Posterior cingulate gyrus (tissue), 11 donors: ENCODE measurements at regions not wholly inside any gene's neighbourhood (a gene's known extent, or its start where the extent isn't known, plus 50 kb on each side); places are given as distances from the start of the nearest gene placed in this dataset.
"Not testable (repeated sequence)": the region's sequence is repeated elsewhere in the genome, so short reads cannot be mapped to it uniquely, and the experiment has no call there.

Source experiments
- DNase-seq, 10 donors: peaks; one replicate each; pipeline versions ENCODE4 v3.0.0 to v3.0.0-alpha.2; 2020 to 2021; ENCODE audit warnings: mixed read lengths in 3 of 10
- intact Hi-C: fragments of 100-400 bp; cut with DNase I; formaldehyde crosslinking; loops from one replicate; pipeline ENCODE4 v1.15.1; 2023

- intact Hi-C loops, result no loop called here
Observed at GRCh38 chr1:177741476-177741875, 228.4 kb downstream of the SEC16B start.

GRCh38 chr1:177739780-177740179, 230.1 kb downstream of the SEC16B start:
- intact Hi-C loops, result no loop called here
- no peak for DNase-seq

More at GRCh38 chr1:177741476-177741875, 228.4 kb downstream of the SEC16B start:
- DNase-seq, result no peak

- intact Hi-C loops, result no loop called here
Observed at GRCh38 chr1:177737456-177737855, 232.4 kb downstream of the SEC16B start.

GRCh38 chr1:177732178-177732577, 237.7 kb downstream of the SEC16B start:
- DNase-seq, result no peak
- intact Hi-C loops, result no loop called here

More at GRCh38 chr1:177737456-177737855, 232.4 kb downstream of the SEC16B start:
- DNase-seq, result no peak

- intact Hi-C loops, result no loop called here
- DNase-seq, result no peak
Observed at GRCh38 chr1:177729646-177730045, 240.2 kb downstream of the SEC16B start.

- intact Hi-C loops, result no loop called here
- DNase-seq, result no peak
Observed at GRCh38 chr1:177723533-177723932, 246.3 kb downstream of the SEC16B start.

GRCh38 chr1:177710696-177711620, 258.9 kb downstream of the SEC16B start:
- intact Hi-C loops, result no loop called here
- no peak for DNase-seq

- no peak for DNase-seq
- intact Hi-C loops, result no loop called here
Observed at GRCh38 chr1:177708406-177708805, 261.5 kb downstream of the SEC16B start.

GRCh38 chr1:177706977-177707376, 262.9 kb downstream of the SEC16B start:
- intact Hi-C loops, result no loop called here
- DNase-seq, result no peak

GRCh38 chr1:177705839-177706238, 264.0 kb downstream of the SEC16B start:
- DNase-seq, result no peak
- intact Hi-C loops, result no loop called here

GRCh38 chr1:177703888-177704446, 265.9 kb downstream of the SEC16B start:
- intact Hi-C loops, result no loop called here
- DNase-seq, result no peak

- DNase-seq, result no peak
- intact Hi-C loops, result no loop called here
Observed at GRCh38 chr1:177701654-177702353, 268.1 kb downstream of the SEC16B start.

- intact Hi-C loops, result no loop called here
- no peak for DNase-seq
Observed at GRCh38 chr1:177700856-177701255, 269.0 kb downstream of the SEC16B start.

GRCh38 chr1:177690996-177691395, 278.9 kb downstream of the SEC16B start:
- no peak for DNase-seq
- intact Hi-C loops, result no loop called here

GRCh38 chr1:177687544-177687943, 282.3 kb downstream of the SEC16B start:
- no peak for DNase-seq
- intact Hi-C loops, result no loop called here

- intact Hi-C loops, result no loop called here
Observed at GRCh38 chr1:177686933-177687332, 282.9 kb downstream of the SEC16B start.

GRCh38 chr1:177669161-177669560, 300.7 kb downstream of the SEC16B start:
- intact Hi-C loops, result no loop called here
- DNase-seq, result no peak

More at GRCh38 chr1:177686933-177687332, 282.9 kb downstream of the SEC16B start:
- no peak for DNase-seq

- DNase-seq, result peak in 1 of 10 donors; percentile 68
- intact Hi-C loops, result no loop called here
Observed at GRCh38 chr1:177665935-177666334, 303.9 kb downstream of the SEC16B start.

- DNase-seq, intact Hi-C loops: not testable (repeated sequence)
Observed at GRCh38 chr1:177664742-177665141, 305.1 kb downstream of the SEC16B start.

GRCh38 chr1:177660188-177660587, 309.7 kb downstream of the SEC16B start:
- intact Hi-C loops, result no loop called here
- no peak for DNase-seq

GRCh38 chr1:177659281-177659680, 310.6 kb downstream of the SEC16B start:
- intact Hi-C loops, result no loop called here
- DNase-seq, result no peak
